B cell (primary cell): ENCODE measurements at regions not wholly inside any gene's neighbourhood (a gene's known extent, or its start where the extent isn't known, plus 50 kb on each side); places are given as distances from the start of the nearest gene placed in this dataset.

Experiments
- ATAC-seq: fragments of 200-7000 bp; cut with Tn5 transposase; one replicate; pipeline ENCODE4 v1.10.0; 2021; ENCODE audit warnings: low read depth, mild to moderate bottlenecking, moderate number of reproducible peaks, moderate library complexity
- CTCF ChIA-PET: fragments of 350-600 bp; sonication (Branson Sonifier 250); formaldehyde crosslinking; loops from one replicate; lab custom pipeline; 2021; ENCODE audit warnings: antibody characterized with exemption, inconsistent platforms; lab: Charles Lee
- POLR2A ChIA-PET: fragments of 350-600 bp; sonication (Branson Sonifier 250); formaldehyde crosslinking; loops from one replicate; lab custom pipeline; 2021; ENCODE audit warnings: antibody characterized with exemption; lab: Charles Lee
- DNase-seq: peaks from one replicate; pipeline ENCODE4 v3.0.0; 2013
- H2AFZ ChIP-seq: 2 replicates; pipeline ENCODE4 v1.6.1; 2012; ENCODE audit warnings: mild to moderate bottlenecking, low read depth, low read length; ENCODE audit not compliant: insufficient read depth, poor library complexity, severe bottlenecking
- H3K27ac ChIP-seq, 2 donors: 1 replicate in 1 of 2; 2 replicates in 1 of 2; pipeline ENCODE4 v1.5.1; 2012 to 2013; ENCODE audit warnings: low read length in 2 of 2, mild to moderate bottlenecking in 2 of 2, moderate library complexity in 1 of 2
- H3K27me3 ChIP-seq, 4 experiments: fragments of 200-600 bp in 1 of 4; sonication (generic) in 1 of 4; replicated peaks in 1 of 4; 1 replicate in 2 of 4; 2 replicates in 2 of 4; pipeline versions ENCODE4 v1.6.1 to v1.7.0; 2013 to 2016; ENCODE audit warnings: low read length in 3 of 4, mild to moderate bottlenecking in 2 of 4, mixed read lengths in 1 of 4, moderate library complexity in 1 of 4; ENCODE audit not compliant: insufficient read depth in 4 of 4, control insufficient read depth in 3 of 4; ENCODE audit errors: control extremely low read depth in 1 of 4
- H3K36me3 ChIP-seq, 2 experiments: replicated peaks in 1 of 2; 1 replicate in 1 of 2; 2 replicates in 1 of 2; pipeline versions ENCODE4 v1.6.1 to v1.7.1; 2013; ENCODE audit warnings: low read length in 1 of 2; ENCODE audit not compliant: insufficient read depth in 2 of 2, control insufficient read depth in 1 of 2; ENCODE audit errors: control extremely low read depth in 1 of 2, extremely low read depth in 1 of 2
- H3K4me1 ChIP-seq, 2 donors: fragments of 200-600 bp in 1 of 2; sonication (generic) in 1 of 2; 1 replicate in 1 of 2; 2 replicates in 1 of 2; pipeline versions ENCODE4 v1.5.1 to v1.6.1; 2013 to 2017; ENCODE audit warnings: low read length in 2 of 2; ENCODE audit not compliant: control insufficient read depth in 2 of 2, insufficient read depth in 2 of 2
- H3K4me2 ChIP-seq: replicated peaks from 2 replicates; pipeline ENCODE3; 2012; ENCODE audit warnings: mild to moderate bottlenecking, low read depth, low read length; ENCODE audit not compliant: poor library complexity, severe bottlenecking
- H3K4me3 ChIP-seq, 5 experiments: fragments of 200-600 bp in 1 of 5; sonication (generic) in 1 of 5; 1 replicate in 3 of 5; 2 replicates in 2 of 5; pipeline versions ENCODE4 v1.5.1 to v1.7.0; 2011 to 2016; ENCODE audit warnings: low read length in 4 of 5, mild to moderate bottlenecking in 4 of 5, low read depth in 2 of 5, control low read depth in 1 of 5, moderate library complexity in 1 of 5; ENCODE audit not compliant: insufficient read depth in 1 of 5; ENCODE audit errors: control extremely low read depth in 1 of 5, extremely low read depth in 1 of 5
- H3K79me2 ChIP-seq: fragments of 200-600 bp; sonication (generic); one replicate; pipeline ENCODE4 v1.6.0; 2016; ENCODE audit warnings: low read length; ENCODE audit not compliant: control insufficient read depth, insufficient read depth
- H3K9ac ChIP-seq: fragments of 200-600 bp; sonication (generic); 2 replicates; pipeline ENCODE4 v1.6.1; 2017; ENCODE audit warnings: mild to moderate bottlenecking, low read length, moderate library complexity
- H3K9me3 ChIP-seq, 3 donors: one replicate each; pipeline versions ENCODE4 v1.6.1 to v1.7.1; 2013; ENCODE audit warnings: low read length in 2 of 3; ENCODE audit not compliant: control insufficient read depth in 2 of 3, insufficient read depth in 1 of 3; ENCODE audit errors: control extremely low read depth in 1 of 3
- H4K20me1 ChIP-seq: 2 replicates; pipeline ENCODE4 v1.6.0; 2012; ENCODE audit warnings: mild to moderate bottlenecking, low read length; ENCODE audit not compliant: insufficient read depth, control insufficient read depth, poor library complexity, severe bottlenecking
- H3K27ac Mint-ChIP-seq: one replicate; pipeline ENCODE4 v1.8.0; 2021; ENCODE audit warnings: mixed read lengths
- H3K27me3 Mint-ChIP-seq: one replicate; pipeline ENCODE4 v1.8.0; 2021; ENCODE audit warnings: mixed read lengths
- H3K4me1 Mint-ChIP-seq: one replicate; pipeline ENCODE4 v1.8.0; 2021; ENCODE audit warnings: mixed read lengths
- H3K4me3 Mint-ChIP-seq: one replicate; pipeline ENCODE4 v1.8.0; 2021; ENCODE audit warnings: mixed read lengths
- H3K9me3 Mint-ChIP-seq: one replicate; pipeline ENCODE4 v1.8.0; 2022; ENCODE audit warnings: mixed read lengths; ENCODE audit not compliant: insufficient read depth
- CTCF ChIP-seq: fragments of 200-600 bp; IDR thresholded peaks from one replicate; pipeline ENCODE4 v1.8.0; 2022; ENCODE audit warnings: antibody characterized with exemption, mild to moderate bottlenecking
- EZH2 ChIP-seq: IDR thresholded peaks from 2 replicates; pipeline ENCODE4 v1.6.1; 2012; ENCODE audit warnings: borderline replicate concordance, low read depth, mild to moderate bottlenecking, moderate library complexity, low read length; ENCODE audit not compliant: insufficient read depth, poor library complexity, severe bottlenecking
- WGBS: methylation state at CpG from one replicate; pipeline ENCODE4 v1.1.5; 2013; ENCODE audit warnings: missing lambda C conversion rate; ENCODE audit not compliant: insufficient coverage; 5-methylcytosine and 5-hydroxymethylcytosine counted together
- intact Hi-C: fragments of 100-400 bp; cut with micrococcal nuclease; formaldehyde crosslinking; loops from one replicate; pipeline ENCODE4 v1.10.0; 2022

- no peaks in the 10 kb centered on the region for H3K9me3 ChIP-seq
- H3K27ac ChIP-seq, result no peak overlapping the region
- H3K27me3 Mint-ChIP-seq, result peaks cover 16% of the 10 kb centered on the region
- peaks cover 0 to 2% (median 0%) of the 10 kb centered on the region in 4 experiments for H3K27me3 ChIP-seq
- H3K79me2 ChIP-seq, result no peaks in the 10 kb centered on the region
- DNase-seq, result no peak
- no peaks in the 10 kb centered on the region for H4K20me1 ChIP-seq
- ChIA-PET POLR2A (no interaction called here), CTCF (no interaction called here)
- no peak overlapping the region for H3K9ac ChIP-seq
- H3K4me2 ChIP-seq, result no peak overlapping the region
- H3K4me3 ChIP-seq, result no peak overlapping the region
- WGBS, result 69% methylated on average over 6 of the region's 7 CpGs
- H3K27ac Mint-ChIP-seq, result no peak overlapping the region
- no peaks in the 10 kb centered on the region for H3K36me3 ChIP-seq
- H2AFZ ChIP-seq, result no peak overlapping the region
- intact Hi-C loops, result no loop called here
- no peak for ATAC-seq
- H3K9me3 Mint-ChIP-seq, result no peaks in the 10 kb centered on the region
- H3K4me1 Mint-ChIP-seq, result no peaks in the 10 kb centered on the region
- no peak overlapping the region for H3K4me3 Mint-ChIP-seq
- TF ChIP-seq CTCF (no peak), EZH2 (no peak)
- no peaks in the 10 kb centered on the region for H3K4me1 ChIP-seq
Measured at GRCh38 chr6:3568396-3569082, 111.7 kb upstream of the SLC22A23 start.

- Histone ChIP-seq H3K27ac (no peak overlapping the region), H3K79me2 (no peaks in the 10 kb centered on the region), H3K4me3 (no peak overlapping the region), H3K27me3 (peaks cover 0 to 2% (median 0%) of the 10 kb centered on the region in 4 experiments), H2AFZ (no peak overlapping the region), H3K4me1 (no peaks in the 10 kb centered on the region), H3K36me3 (no peaks in the 10 kb centered on the region), H4K20me1 (no peaks in the 10 kb centered on the region), H3K4me2 (no peak overlapping the region), H3K9me3 (no peaks in the 10 kb centered on the region), H3K9ac (no peak overlapping the region)
- Mint-ChIP-seq H3K9me3 (no peaks in the 10 kb centered on the region), H3K27ac (no peak overlapping the region), H3K27me3 (peaks cover 14% of the 10 kb centered on the region), H3K4me1 (no peaks in the 10 kb centered on the region), H3K4me3 (no peak overlapping the region)
- ATAC-seq (no peak), DNase-seq (no peak)
- CTCF ChIA-PET, result no interaction called here
- POLR2A ChIA-PET, result no interaction called here
- WGBS, result 94% methylated on average over 7 of the region's 8 CpGs
- intact Hi-C loops, result no loop called here
- TF ChIP-seq CTCF, result no peak
- TF ChIP-seq EZH2, result no peak
Measured at GRCh38 chr6:3566812-3567211, 110.0 kb upstream of the SLC22A23 start.
